ENCODE measurements at regions not wholly inside any gene's neighbourhood (a gene's known extent, or its start where the extent isn't known, plus 50 kb on each side); places are given as distances from the start of the nearest gene placed in this dataset.
"Not testable (repeated sequence)": the region's sequence is repeated elsewhere in the genome, so short reads cannot be mapped to it uniquely, and the experiment has no call there.

DNA sequence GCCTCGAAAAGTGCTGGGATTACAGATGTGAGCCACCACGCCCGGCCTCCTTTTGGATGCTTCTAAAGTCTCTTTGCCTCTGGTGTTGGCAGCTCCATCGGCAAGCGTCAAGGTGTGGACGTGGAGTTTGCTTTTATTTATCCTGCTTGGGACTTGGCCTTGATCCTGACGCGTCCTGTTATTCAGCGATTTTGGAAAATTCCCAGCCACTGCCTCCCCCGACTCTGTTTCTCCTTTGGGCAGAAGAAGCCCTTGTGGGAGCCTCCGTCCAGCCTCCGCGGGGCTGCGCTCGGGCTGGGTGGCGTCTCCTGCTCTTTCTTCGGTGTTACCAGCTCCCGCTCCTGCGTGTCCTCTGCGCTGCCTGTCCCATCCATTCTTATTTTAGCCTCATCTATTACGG, 151.7 kb downstream of the TMEM121 start:
- DNase-seq (ENCODE audit: low read depth): not testable (repeated sequence)

DNA sequence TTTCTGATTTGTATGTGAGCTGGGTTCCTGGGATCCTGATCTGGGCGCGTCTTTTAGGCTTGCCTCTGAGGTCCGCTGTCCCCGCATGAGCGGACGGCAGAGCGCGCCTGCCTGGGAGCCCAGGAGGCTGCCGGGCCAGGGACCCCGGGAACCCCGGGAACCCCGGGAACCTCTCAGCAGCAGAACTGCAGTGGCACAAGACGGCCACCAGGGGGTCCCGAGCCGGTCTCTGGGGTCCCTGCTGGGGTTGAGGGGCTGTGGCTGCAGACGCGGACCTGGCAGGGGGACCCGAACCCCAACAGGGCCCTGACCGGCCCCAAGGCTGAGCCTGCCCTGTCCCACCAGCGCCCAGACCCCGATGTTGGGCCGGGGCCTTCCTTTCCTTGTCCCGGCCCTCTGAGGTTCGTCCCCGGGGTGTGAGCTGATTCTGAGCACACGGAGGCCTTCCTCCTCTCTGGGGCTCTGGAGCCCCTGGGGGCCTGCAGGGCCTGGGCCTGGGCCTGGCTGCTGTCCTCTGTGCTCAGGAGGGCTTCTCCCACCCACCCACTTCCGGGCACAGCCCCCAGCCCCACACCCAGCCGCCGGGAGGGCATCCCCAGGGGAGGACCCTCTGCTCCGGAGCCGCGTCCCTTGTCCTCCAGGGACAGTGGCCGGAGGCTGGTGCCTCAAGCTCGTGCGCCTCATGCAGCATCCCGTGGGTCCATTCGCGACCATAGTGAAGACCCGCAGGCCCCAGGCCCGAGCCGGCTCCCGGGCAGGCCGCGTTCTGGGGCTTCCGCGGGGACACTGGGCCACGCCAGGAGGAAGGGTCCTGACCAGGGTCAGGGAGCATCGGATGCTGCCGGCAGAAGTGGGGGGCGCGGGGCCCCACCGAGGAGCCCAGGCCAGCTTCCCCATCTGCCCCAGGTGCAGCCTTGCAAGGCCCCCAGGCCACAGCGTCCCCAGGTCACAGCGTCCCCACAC, 152.9 kb downstream of the TMEM121 start:
- not testable (repeated sequence) for DNase-seq (ENCODE audit: low read depth)

DNA sequence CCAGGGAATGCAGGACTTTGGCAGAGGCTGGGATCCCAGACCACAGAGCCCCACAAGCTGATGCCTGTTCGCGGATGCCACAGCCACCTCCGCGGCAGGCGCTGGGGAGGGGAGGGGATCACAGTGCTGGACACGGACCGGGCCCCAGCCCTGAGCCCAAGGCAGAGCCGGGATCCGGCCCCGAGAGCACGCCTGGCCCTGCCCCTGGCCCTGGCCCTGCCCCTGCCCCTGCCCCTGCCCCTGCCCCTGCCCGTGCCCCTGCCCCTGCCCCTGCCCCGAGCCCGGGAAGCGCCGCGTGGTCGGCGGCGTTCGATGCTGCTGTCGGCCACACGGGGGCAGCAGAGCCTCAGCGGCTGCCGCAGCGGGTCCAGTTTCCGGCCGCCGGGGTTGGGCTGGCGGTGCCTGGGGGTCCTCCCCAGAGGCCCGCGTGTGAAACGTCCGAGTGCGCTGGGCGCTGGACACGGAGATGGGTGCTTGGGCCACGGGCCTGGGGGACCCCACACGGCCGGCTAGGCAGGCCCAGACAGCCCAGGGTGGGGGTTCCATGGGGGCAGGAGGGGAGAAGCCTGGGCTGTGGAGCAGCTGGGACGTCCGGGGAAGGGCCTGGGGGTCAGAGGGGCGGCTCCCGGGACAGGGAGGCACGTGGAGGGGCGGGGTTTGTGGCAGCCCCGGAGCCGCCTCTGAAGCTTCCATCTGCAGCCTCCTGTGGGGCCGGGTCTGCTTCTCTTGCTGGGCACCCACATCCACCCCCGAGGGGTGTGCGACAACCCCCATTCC, 153.8 kb downstream of the TMEM121 start:
- not testable (repeated sequence) for DNase-seq (ENCODE audit: low read depth)

DNA sequence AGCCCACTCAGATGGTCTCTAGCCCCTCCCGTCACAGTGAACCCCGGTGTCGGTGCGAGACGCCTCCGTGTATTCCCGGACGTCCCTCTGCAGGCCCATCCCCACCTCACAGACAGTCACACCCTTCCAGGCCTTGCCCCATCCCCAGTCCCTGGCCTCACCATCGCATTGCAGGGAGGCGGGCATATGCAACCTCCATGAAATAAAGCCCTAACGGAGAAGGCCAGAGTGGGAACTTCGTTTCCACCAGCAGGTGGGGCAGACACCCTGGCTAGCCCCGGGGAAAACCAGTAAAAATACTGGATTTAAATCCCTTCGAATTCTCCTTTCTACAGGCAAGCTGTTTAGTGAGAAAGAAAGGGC, 154.3 kb downstream of the TMEM121 start:
- DNase-seq (ENCODE audit: low read depth): not testable (repeated sequence)

DNA sequence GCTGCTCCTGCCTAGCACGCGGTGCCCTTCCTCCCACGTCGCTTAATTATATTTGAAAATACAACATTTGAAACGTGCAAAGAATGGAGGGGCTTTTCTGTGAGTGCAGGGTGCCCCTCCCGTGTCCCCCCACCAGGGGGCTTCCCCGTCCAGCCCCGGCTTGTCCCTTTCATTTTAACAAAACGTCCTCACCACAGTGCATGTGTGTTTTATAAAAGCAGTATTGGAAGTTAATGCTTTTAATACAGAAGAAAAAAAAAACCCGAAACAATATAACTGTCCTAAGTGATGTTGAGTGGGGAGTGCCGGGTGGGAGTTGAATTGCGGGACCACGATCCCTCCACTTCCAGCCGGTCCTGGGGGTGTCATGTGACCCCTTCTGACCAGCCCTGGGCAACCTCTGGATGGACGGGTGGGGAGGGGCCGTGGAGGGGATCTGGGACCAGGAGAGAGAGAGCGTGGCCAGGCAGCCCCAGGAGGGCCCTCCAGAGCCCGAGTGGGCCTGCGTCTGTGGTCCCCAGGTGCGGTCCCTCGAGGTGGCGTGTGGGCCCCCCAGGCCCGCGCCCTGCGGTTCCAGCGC, 155.3 kb downstream of the TMEM121 start:
- not testable (repeated sequence) for DNase-seq (ENCODE audit: low read depth)

DNA sequence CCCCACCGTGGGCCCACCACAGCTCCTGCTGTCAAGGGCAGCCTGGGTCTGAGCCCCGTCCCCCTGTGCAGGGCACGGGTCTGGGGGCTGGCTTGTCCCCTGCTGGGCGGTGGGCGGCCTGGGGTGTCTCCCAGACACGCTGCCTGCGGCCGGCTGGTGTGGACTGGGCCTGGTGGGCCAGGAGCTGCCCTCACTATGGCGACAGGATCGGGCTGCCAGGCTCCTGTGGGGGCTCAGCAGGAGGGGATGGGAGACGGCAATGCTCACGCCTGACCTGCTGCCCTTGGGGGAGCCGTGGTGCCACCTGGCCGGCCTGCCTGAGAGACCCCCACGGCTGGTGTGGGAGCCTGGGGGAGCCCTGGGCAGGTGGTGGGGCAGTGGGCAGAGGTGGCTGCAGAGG, 156.1 kb downstream of the TMEM121 start:
- DNase-seq (ENCODE audit: low read depth): not testable (repeated sequence)

DNA sequence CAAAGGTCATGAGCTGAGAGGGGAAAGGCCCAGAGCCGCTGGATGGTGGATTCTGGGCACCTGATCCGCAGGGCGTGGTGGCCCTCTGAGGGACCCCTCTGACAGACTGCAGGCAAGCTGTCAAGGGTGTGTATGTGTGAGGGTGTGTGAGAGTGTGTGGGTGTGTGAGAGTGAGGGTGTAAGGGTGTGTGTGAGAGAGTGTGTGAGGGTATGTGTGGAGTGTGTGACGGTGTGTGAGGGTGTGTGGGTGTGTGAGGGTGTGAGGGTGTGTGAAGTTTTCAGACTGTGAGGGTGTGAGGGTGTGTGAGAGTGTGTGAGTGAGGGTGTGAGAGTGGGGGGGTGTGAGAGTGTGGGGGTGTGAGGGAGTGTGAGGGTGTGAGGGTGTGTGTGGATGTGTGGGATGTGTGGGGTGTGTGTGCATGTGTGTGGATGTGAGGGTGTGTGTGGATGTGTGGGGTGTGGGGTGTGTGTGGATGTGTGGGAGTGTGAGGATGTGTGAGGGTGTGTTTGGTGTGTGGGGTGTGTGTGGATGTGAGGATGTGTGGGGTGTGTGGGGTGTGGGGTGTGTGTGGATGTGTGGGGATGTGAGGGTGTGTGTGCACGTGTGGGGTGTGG, 156.7 kb downstream of the TMEM121 start:
- DNase-seq (ENCODE audit: low read depth): no peak

DNA sequence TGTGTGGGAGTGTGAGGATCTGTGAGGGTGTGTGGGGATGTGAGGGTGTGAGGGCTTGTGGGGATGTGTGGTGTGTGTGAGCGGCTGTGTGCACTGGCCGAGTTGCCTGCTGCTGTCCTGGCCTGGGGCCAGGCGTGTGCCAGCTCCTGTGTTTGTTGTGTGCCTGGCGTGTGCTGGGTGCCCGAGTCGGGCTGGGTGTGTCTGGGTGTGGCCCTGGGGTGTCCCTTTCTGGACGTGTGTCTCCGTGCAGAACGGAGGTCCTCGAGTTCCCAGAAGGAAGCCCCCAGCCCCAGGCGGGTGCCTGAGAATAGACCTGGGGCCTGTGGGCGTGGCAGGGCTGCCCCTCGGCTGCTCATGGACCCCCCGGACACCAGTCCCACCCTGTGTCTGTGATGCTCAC, 157.7 kb downstream of the TMEM121 start:
- DNase-seq (ENCODE audit: low read depth): not testable (repeated sequence)

DNA sequence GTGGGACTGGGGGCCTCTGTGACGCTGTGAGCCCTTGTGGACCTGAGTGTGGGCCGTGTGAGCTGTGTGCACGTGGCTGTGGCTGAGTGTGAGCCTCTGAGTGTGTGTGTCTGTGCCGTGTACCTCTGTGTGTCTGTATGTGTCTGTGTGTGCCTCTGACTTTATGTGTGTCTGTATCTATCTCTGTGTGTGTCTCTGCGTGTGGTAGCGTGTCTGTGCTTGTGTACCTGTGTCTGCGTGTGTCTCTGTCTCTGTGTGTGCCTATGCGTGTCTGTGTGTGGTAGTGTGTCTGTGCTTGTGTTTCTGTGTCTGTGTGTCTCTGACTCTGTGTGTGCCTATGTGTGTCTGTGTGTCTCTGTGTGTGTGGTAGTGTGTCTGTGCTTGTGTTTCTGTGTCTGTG, 158.2 kb downstream of the TMEM121 start:
- not testable (repeated sequence) for DNase-seq (ENCODE audit: low read depth)

DNA sequence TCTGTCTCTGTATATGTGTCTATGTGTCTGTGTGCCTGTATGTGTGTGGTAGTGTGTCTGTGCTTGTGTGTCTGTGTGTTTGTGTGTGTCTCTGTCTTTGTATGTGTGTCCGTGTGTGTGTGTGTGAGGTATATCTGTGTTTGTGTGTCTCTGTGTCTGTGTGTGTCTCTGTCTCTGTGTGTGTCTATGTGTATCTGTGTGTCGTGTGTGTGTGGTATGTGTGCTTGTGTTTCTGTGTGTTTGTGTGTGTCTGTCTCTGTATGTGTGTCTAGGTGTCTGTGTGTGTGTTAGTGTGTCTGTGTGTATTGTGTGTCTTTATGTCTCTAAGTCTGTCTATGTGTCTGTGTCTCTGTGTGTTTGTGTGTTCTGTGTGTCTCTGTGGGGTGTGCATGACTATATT, 158.6 kb downstream of the TMEM121 start:
- no peak for DNase-seq (ENCODE audit: low read depth)

DNA sequence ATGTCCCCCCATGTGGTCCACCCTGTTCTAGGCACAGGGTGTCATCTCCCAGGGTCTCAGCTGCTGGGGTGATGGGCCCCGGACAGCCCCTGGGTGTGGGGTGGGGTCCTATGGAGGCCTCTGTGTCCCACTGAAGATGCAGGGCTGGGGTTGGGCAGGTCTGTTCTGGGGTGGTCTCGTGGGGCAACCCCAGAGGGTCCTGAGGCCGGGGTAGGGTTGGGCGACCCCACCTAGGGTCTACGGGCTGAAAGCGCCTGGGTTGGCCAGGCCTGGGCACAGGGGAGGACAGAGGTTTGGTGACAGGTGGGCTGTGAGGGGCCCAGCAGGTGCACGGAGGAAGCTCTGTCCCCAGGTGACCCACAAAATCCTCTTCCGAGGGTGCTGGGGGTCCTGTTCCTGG, 159.2 kb downstream of the TMEM121 start:
- not testable (repeated sequence) for DNase-seq (ENCODE audit: low read depth)

DNA sequence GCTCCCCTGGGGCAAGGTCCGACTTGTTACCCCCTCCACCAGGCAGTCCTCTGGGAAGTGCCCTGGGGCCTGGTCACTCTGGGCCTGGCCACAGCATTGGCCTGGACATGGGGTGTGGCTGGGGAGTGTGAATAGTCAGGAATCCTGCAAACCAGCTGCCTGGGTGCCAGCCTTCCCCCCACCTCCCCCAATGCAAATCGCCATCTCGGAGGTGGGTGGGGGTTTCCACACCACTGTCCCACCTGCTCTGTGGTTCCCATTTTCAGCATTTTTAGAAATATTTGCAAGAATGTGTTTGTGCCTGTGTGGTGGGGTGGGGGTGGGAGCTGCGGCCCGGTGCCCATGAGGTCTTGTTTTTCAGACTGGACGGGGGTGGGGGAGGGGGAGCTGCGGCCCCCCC, 159.7 kb downstream of the TMEM121 start:
- DNase-seq (ENCODE audit: low read depth): not testable (repeated sequence)

DNA sequence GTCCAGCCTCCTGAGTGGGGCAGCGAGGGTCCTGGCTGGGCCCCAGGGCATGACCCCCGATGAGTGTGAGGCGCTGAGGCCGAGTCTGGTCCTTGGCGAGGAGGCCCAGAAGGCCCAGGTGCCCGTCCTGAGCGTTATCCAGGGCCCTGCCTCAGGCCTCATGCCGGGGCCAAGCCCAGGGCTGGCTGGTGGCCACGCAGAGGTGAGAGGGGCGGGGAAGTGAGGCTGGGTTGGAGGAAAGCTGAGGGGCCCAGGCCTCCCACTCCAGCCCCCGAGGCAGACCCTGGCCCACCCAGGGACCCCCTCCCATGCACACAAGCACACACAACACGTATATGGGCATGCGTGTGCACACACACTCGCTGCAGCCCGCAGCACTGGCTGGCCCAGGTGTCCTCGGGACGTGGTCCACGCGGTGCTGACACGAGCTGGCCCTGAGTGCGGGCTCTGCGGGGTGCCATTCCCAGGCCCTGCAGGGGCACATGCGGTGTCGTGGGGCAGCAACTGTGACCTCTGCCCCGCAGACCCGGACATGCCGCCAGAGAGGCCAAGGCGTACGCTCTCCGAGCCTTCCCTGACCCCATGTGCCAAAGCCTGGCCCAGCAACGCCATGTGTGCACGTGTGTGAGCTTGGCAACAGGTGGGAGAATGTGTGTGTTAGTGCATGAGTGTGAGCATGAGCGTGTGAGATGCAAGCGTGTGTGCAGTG, 160.2 kb downstream of the TMEM121 start:
- DNase-seq (ENCODE audit: low read depth): not testable (repeated sequence)

DNA sequence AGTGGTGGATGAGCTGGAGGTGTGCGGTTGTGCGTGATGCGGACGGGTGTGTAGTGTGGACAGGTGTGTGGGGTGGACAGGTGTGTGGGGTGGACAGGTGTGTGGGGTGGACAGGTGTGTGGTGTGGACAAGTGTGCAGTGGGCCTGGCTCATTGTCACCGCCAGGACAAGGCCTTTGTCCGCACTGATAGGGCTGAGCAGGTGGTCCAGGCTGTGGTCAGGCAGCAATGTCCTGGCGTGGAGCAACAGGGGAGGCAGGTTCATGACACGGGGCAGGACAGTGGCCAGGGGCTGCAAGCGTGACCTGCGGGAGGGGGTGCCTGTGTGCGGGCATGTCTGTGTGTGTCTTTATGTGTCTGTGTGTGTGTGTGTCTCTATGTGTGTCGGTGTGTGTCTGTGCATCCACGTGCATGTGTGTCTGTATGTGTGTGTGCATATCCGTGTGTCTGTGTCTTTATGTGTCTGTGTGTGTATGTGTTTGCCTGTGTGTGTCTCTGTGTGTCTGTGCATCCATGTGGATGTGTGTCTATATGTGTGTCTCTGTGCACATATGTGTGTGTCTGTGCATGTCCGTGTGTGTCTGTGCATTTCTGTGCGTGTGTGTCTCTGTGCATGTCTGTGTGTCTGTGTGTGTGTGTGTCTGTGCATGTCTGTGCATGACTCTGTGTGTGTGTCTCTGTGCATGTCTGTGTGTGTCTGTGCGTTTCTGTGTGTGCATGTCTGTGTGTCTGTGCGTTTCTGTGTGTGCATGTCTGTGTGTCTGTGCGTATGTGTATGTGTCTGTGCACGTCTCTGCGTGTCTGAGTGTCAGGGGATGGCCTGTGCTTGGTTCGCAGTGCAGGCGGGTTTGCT, 161.0 kb downstream of the TMEM121 start:
- not testable (repeated sequence) for DNase-seq (ENCODE audit: low read depth)

DNA sequence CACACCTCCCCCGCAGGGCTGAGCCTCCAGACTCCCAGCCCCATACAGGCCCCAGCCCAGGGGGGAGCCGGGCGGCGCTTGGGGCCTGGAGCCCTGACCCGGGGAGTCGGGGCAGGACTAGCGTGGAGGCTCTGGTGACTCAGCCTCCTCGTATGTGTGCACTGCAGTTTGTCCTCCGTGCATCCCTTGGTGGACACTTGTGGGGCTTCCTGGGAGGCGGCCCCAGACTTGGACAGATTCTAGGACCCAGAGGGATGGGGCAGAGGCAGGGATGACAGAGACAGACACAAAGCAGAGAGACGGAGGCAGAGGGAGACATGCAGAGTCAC, 161.6 kb downstream of the TMEM121 start:
- not testable (repeated sequence) for DNase-seq (ENCODE audit: low read depth)

DNA sequence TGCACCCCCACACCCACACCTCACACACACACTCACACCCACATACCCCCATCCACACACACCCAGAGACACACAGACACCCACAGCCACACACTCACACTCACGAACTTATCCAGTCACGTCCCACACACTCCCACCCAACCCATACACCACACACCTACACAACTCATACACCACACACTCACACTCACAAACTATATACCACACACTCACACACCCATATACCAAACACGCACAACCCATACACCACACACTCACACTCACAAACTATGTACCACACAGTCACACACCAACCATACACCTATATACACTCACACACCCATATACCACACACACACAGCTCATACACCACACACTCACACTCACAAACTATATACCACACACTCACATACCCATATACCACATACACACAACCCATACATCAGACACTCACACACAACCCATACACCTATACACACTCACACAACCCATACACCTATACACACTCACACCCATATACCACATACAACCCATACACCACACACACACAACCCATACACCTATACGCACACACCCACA, 162.4 kb downstream of the TMEM121 start:
- DNase-seq (ENCODE audit: low read depth): not testable (repeated sequence)

DNA sequence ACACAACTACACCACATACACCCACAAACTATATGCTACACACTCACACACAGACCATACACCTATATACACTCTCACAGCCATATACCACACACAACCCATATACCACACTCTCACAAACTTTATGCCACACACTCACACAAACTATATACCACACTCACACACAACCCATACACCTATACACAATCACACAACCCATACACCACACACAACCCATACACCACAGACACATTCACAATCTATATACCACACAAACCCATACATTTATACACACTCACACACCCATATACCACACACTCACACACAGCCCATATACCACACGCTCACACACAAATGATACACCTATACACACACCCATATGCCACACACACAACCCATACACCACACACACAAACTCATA, 163.3 kb downstream of the TMEM121 start:
- DNase-seq (ENCODE audit: low read depth): no peak

DNA sequence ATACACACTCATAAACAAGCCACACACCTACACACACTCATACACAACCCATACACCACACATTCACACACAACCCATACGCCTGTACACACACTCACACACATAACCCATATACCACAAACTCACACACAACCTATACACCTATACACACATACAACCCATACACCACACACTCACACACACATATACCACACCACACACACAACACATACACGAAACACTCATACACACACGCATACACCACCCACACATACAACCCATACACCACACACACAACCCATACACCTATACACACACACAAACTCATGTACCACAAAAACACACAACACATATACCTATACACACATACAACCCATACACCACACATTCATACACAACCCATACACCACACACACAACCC, 164.3 kb downstream of the TMEM121 start:
- no peak for DNase-seq (ENCODE audit: low read depth)

DNA sequence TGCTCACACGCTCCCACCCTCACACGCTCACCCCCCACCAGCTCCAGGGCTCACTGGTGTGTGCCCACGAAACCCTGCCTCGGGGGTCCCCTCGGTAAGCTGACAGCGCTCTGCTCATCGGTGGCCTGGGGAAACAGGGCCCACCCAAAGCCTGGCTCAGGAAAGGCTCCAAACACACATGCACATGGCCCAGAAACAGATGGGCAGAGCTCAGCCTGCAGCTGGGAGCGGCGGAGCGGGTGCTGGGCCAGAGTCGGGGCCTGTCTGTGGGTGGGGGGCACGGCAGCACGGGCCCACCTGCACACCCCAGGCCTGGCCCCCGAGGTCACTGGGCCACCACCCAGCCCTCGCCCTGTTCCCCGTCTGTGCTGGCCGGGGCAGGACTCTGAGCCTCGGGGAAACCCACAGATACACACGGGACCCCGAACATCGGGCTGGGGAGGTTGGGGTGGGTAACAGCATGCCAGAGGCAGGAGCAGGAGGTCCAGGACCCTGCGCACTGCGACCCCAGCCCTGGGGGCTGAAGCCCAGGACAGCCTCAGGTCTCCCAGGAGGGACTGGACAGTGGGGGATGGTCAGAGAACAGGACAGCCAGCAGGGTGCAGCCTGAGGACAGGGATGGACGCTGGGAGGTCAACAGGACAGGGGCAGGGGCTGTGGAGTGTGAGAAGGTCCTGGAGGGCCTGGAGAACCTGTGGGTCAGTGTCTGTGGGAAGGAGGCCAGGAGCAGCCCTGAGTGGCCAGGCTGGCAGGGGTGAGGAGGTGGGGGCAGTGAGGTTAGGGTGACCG, 165.1 kb downstream of the TMEM121 start:
- DNase-seq (ENCODE audit: low read depth): not testable (repeated sequence)

Measured in stimulated activated CD8-positive, alpha-beta memory T cell treated with anti-CD3 and anti-CD28 coated beads, Interleukin-15, amount 100 ng/mL, for 24 hours (primary cell).